CD4-positive, CD25-positive, alpha-beta regulatory T cell (primary cell): ENCODE measurements at regions not wholly inside any gene's neighbourhood (a gene's known extent, or its start where the extent isn't known, plus 50 kb on each side); places are given as distances from the start of the nearest gene placed in this dataset.

Source experiments
- ATAC-seq, 2 donors: fragments of 150-1000 bp; cut with Tn5 transposase; one replicate each; pipeline ENCODE4 v1.10.0; 2021; ENCODE audit warnings: low read depth in 2 of 2, moderate number of reproducible peaks in 2 of 2, moderate library complexity in 1 of 2
- DNase-seq, 3 donors: peaks; one replicate each; pipeline versions ENCODE4 v3.0.0 to v3.0.0-alpha.2; 2012 to 2022; ENCODE audit warnings: mixed read lengths in 1 of 3
- H3K27ac ChIP-seq: one replicate; pipeline ENCODE4 v1.7.0; 2013; ENCODE audit warnings: mild to moderate bottlenecking, low read length; ENCODE audit not compliant: insufficient read depth, poor library complexity, severe bottlenecking
- H3K27me3 ChIP-seq: one replicate; pipeline ENCODE4 v1.7.0; 2013; ENCODE audit warnings: low read length; ENCODE audit not compliant: control insufficient read depth, insufficient read depth
- H3K36me3 ChIP-seq: one replicate; pipeline ENCODE4 v1.7.0; 2013; ENCODE audit warnings: mild to moderate bottlenecking, low read length, moderate library complexity; ENCODE audit not compliant: control insufficient read depth, insufficient read depth
- H3K4me1 ChIP-seq: 2 replicates; pipeline ENCODE4 v1.7.0; 2013; ENCODE audit warnings: mild to moderate bottlenecking, low read length; ENCODE audit not compliant: insufficient read depth, control insufficient read depth, poor library complexity, severe bottlenecking
- H3K4me3 ChIP-seq: one replicate; pipeline ENCODE4 v1.7.0; 2013; ENCODE audit warnings: low read depth, mild to moderate bottlenecking, low read length, moderate library complexity
- H3K9me3 ChIP-seq, 2 experiments: 1 replicate in 1 of 2; 2 replicates in 1 of 2; pipeline ENCODE4 v1.7.0; 2013; ENCODE audit warnings: low read length in 2 of 2, mild to moderate bottlenecking in 1 of 2, moderate library complexity in 1 of 2; ENCODE audit not compliant: control insufficient read depth in 2 of 2
- H3K27ac Mint-ChIP-seq, 3 donors: one replicate each; pipeline ENCODE4 v1.8.0; 2020 to 2022; ENCODE audit warnings: mild to moderate bottlenecking in 3 of 3, mixed read lengths in 3 of 3, moderate library complexity in 2 of 3
- H3K27me3 Mint-ChIP-seq: one replicate; pipeline ENCODE4 v1.8.0; 2022; ENCODE audit warnings: mild to moderate bottlenecking, mixed read lengths
- H3K36me3 Mint-ChIP-seq: one replicate; pipeline ENCODE4 v1.8.0; 2020; ENCODE audit warnings: mixed read lengths
- H3K4me1 Mint-ChIP-seq, 4 donors: one replicate each; pipeline ENCODE4 v1.8.0; 2020 to 2022; ENCODE audit warnings: mixed read lengths in 4 of 4, mild to moderate bottlenecking in 1 of 4
- H3K4me3 Mint-ChIP-seq, 4 donors: one replicate each; pipeline ENCODE4 v1.8.0; 2020 to 2022; ENCODE audit warnings: mild to moderate bottlenecking in 4 of 4, mixed read lengths in 4 of 4, moderate library complexity in 3 of 4
- H3K9me3 Mint-ChIP-seq, 7 donors: one replicate each; pipeline ENCODE4 v1.8.0; 2020 to 2022; ENCODE audit warnings: mixed read lengths in 7 of 7, mild to moderate bottlenecking in 3 of 7, moderate library complexity in 2 of 7

- Mint-ChIP-seq H3K27me3 (no peaks in the 10 kb centered on the region), H3K9me3 (peaks cover 0 to 17% (median 3%) of the 10 kb centered on the region in 7 donors), H3K36me3 (no peaks in the 10 kb centered on the region), H3K27ac (no peak overlapping the region), H3K4me1 (no peaks in the 10 kb centered on the region), H3K4me3 (no peak overlapping the region)
- Histone ChIP-seq H3K4me1 (no peaks in the 10 kb centered on the region), H3K36me3 (no peaks in the 10 kb centered on the region), H3K27ac (no peak overlapping the region), H3K27me3 (no peaks in the 10 kb centered on the region), H3K9me3 (no peaks in the 10 kb centered on the region), H3K4me3 (no peak overlapping the region)
- DNase-seq (no peak), ATAC-seq (no peak)
Measured at GRCh38 chr3:55413236-55413635, 73.9 kb downstream of the WNT5A start.

GRCh38 chr3:55412545-55412944, 74.6 kb downstream of the WNT5A start:
- Histone ChIP-seq H3K9me3 (no peaks in the 10 kb centered on the region), H3K4me1 (no peaks in the 10 kb centered on the region), H3K27me3 (no peaks in the 10 kb centered on the region), H3K36me3 (no peaks in the 10 kb centered on the region), H3K4me3 (no peak overlapping the region), H3K27ac (no peak overlapping the region)
- H3K4me3 Mint-ChIP-seq: no peak overlapping the region
- H3K27me3 Mint-ChIP-seq: no peaks in the 10 kb centered on the region
- no peak overlapping the region for H3K27ac Mint-ChIP-seq
- H3K9me3 Mint-ChIP-seq: peaks cover 0 to 13% (median 6%) of the 10 kb centered on the region in 7 donors
- ATAC-seq (no peak), DNase-seq (no peak)
- no peaks in the 10 kb centered on the region for H3K36me3 Mint-ChIP-seq
- H3K4me1 Mint-ChIP-seq: no peaks in the 10 kb centered on the region

GRCh38 chr3:55409806-55410205, 77.3 kb downstream of the WNT5A start:
- H3K36me3 Mint-ChIP-seq: no peaks in the 10 kb centered on the region
- DNase-seq (no peak), ATAC-seq (no peak)
- H3K4me1 ChIP-seq: no peaks in the 10 kb centered on the region
- peaks cover 0 to 20% (median 4%) of the 10 kb centered on the region in 7 donors for H3K9me3 Mint-ChIP-seq
- H3K9me3 ChIP-seq: peaks cover 0 to 7% of the 10 kb centered on the region in 2 experiments
- H3K4me1 Mint-ChIP-seq: no peaks in the 10 kb centered on the region
- no peak overlapping the region for H3K27ac Mint-ChIP-seq
- no peaks in the 10 kb centered on the region for H3K36me3 ChIP-seq
- no peak overlapping the region for H3K27ac ChIP-seq
- H3K27me3 ChIP-seq: no peaks in the 10 kb centered on the region
- no peaks in the 10 kb centered on the region for H3K27me3 Mint-ChIP-seq
- no peak overlapping the region for H3K4me3 ChIP-seq
- no peak overlapping the region for H3K4me3 Mint-ChIP-seq

- H3K4me3 ChIP-seq: no peak overlapping the region
- H3K27ac ChIP-seq: no peak overlapping the region
- DNase-seq (no peak), ATAC-seq (no peak)
- Mint-ChIP-seq H3K36me3 (no peaks in the 10 kb centered on the region), H3K4me1 (no peaks in the 10 kb centered on the region), H3K9me3 (peaks cover 0 to 25% (median 6%) of the 10 kb centered on the region in 7 donors), H3K27me3 (no peaks in the 10 kb centered on the region), H3K27ac (no peak overlapping the region), H3K4me3 (no peak overlapping the region)
- H3K36me3 ChIP-seq: no peaks in the 10 kb centered on the region
- no peaks in the 10 kb centered on the region for H3K4me1 ChIP-seq
- H3K9me3 ChIP-seq: peaks cover 0 to 7% of the 10 kb centered on the region in 2 experiments
- no peaks in the 10 kb centered on the region for H3K27me3 ChIP-seq
Measured at GRCh38 chr3:55408193-55408826, 78.8 kb downstream of the WNT5A start.

- H3K27me3 Mint-ChIP-seq: no peaks in the 10 kb centered on the region
- no peak overlapping the region for H3K4me3 ChIP-seq
Measured at GRCh38 chr3:55407426-55407820, 79.7 kb downstream of the WNT5A start.

GRCh38 chr3:55406696-55407425, 80.2 kb downstream of the WNT5A start:
- H3K27ac ChIP-seq: no peak overlapping the region
- peaks cover 0 to 7% of the 10 kb centered on the region in 2 experiments for H3K9me3 ChIP-seq
- peaks cover 0 to 25% (median 4%) of the 10 kb centered on the region in 7 donors for H3K9me3 Mint-ChIP-seq
- no peak overlapping the region for H3K4me3 Mint-ChIP-seq
- no peaks in the 10 kb centered on the region for H3K27me3 Mint-ChIP-seq
- no peaks in the 10 kb centered on the region for H3K4me1 ChIP-seq
- H3K27ac Mint-ChIP-seq: no peak overlapping the region
- H3K4me1 Mint-ChIP-seq: no peaks in the 10 kb centered on the region
- no peaks in the 10 kb centered on the region for H3K36me3 ChIP-seq
- DNase-seq (no peak), ATAC-seq (no peak)
- H3K27me3 ChIP-seq: no peaks in the 10 kb centered on the region
- no peaks in the 10 kb centered on the region for H3K36me3 Mint-ChIP-seq
- no peak overlapping the region for H3K4me3 ChIP-seq

More at GRCh38 chr3:55407426-55407820, 79.7 kb downstream of the WNT5A start:
- no peaks in the 10 kb centered on the region for H3K27me3 ChIP-seq
- H3K4me3 Mint-ChIP-seq: no peak overlapping the region
- no peaks in the 10 kb centered on the region for H3K4me1 Mint-ChIP-seq
- DNase-seq (no peak), ATAC-seq (no peak)
- H3K9me3 ChIP-seq: peaks cover 0 to 7% of the 10 kb centered on the region in 2 experiments
- H3K9me3 Mint-ChIP-seq: peaks cover 0 to 25% (median 4%) of the 10 kb centered on the region in 7 donors
- H3K27ac ChIP-seq: no peak overlapping the region
- no peaks in the 10 kb centered on the region for H3K36me3 ChIP-seq
- no peak overlapping the region for H3K27ac Mint-ChIP-seq
- H3K36me3 Mint-ChIP-seq: no peaks in the 10 kb centered on the region
- no peaks in the 10 kb centered on the region for H3K4me1 ChIP-seq

DNA sequence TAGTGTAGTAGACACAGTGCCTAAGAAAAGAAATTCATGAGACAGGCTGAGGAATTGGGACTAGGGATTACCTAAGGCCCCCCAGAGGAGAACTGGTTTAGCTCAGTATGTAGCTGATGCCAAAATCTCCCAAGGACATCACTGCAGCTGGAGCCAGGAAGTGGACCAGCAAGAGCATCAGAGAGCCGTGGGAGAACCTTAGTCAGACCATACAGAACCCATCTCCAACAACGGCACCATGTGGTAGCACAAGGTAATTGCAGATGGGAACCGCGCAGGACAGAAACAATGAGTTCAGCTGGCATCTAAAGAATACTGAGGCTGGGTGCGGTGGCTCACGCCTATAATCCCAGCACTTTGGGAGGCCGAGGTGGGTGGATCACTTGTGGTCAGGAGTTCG, 81.7 kb downstream of the WNT5A start:
- Histone ChIP-seq H3K9me3 (peaks cover 0 to 7% of the 10 kb centered on the region in 2 experiments), H3K4me1 (no peaks in the 10 kb centered on the region), H3K4me3 (no peak overlapping the region), H3K36me3 (no peaks in the 10 kb centered on the region), H3K27ac (no peak overlapping the region), H3K27me3 (no peaks in the 10 kb centered on the region)
- DNase-seq (no peak), ATAC-seq (no peak)
- H3K9me3 Mint-ChIP-seq: peaks cover 0 to 16% (median 4%) of the 10 kb centered on the region in 7 donors
- H3K4me1 Mint-ChIP-seq: no peaks in the 10 kb centered on the region
- no peak overlapping the region for H3K27ac Mint-ChIP-seq
- H3K4me3 Mint-ChIP-seq: no peak overlapping the region
- no peaks in the 10 kb centered on the region for H3K27me3 Mint-ChIP-seq
- no peaks in the 10 kb centered on the region for H3K36me3 Mint-ChIP-seq
